ENCODE measurements at regions not wholly inside any gene's neighbourhood (a gene's known extent, or its start where the extent isn't known, plus 50 kb on each side); places are given as distances from the start of the nearest gene placed in this dataset.
"Not testable (repeated sequence)": the region's sequence is repeated elsewhere in the genome, so short reads cannot be mapped to it uniquely, and the experiment has no call there.

DNA sequence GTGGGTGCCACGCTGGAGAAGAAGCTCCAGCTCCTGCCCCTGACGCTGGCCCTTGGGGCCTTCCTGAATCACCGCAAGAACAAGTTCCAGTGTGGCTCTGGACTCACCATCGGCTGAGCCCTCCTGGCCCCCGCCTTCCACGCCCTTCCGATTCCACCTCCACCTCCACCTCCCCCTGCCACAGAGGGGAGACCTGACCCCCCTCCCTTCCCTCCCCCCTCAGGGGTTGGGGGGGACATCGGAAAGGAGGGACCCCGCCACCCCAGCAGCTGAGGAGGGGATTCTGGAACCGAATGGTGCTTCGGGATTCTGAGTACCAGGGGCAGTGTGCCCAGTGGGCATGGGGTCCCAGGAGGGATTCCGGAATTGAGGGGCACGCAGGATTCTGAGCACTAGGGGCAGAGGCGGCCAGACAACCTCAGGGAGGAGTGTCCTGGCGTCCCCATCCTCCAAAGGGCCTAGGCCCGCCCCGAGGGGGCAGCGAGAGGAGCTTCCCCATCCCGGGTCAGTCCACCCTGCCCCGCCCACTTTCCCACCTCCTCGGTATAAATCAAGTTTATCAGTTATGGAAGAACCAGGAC, 166.0 kb downstream of the POTEG start:
- not testable (repeated sequence) for TF ChIP-seq CTCF (conservative IDR thresholded peaks at IDR 0.05; ENCODE audit: low read depth, low read length); EZH2 (IDR thresholded peaks at IDR 0.05; ENCODE audit: borderline replicate concordance, low read depth, low read length, poor library complexity, severe bottlenecking)

Measured in A673 (cell line).